Fibroblast of peridontal ligament (primary cell): ENCODE measurements at regions not wholly inside any gene's neighbourhood (a gene's known extent, or its start where the extent isn't known, plus 50 kb on each side); places are given as distances from the start of the nearest gene placed in this dataset.

Source experiments
- DNase-seq: peaks from one replicate; pipeline ENCODE4 v3.0.0-alpha.2; 2010; ENCODE audit errors: extremely low read depth

DNA sequence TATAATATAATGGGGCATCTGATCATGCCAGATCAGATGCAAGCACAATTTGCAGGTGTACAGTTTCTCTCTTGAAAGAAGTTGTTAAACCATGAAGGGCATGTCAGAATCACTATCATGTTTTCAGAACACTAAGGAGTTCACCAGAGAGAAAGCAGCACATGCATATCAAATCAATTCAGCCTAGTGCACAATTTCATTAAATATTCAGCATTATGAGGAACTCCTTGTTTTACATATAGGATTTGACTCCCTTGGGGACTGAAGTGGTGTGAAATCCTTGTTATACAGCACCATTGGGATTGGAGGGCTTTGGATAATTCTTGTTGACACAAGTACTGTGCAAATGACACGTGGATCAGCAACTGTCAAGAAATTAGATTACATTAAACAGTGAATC lies 562.1 kb upstream of the KLHL29 start:
- no peak for DNase-seq

DNA sequence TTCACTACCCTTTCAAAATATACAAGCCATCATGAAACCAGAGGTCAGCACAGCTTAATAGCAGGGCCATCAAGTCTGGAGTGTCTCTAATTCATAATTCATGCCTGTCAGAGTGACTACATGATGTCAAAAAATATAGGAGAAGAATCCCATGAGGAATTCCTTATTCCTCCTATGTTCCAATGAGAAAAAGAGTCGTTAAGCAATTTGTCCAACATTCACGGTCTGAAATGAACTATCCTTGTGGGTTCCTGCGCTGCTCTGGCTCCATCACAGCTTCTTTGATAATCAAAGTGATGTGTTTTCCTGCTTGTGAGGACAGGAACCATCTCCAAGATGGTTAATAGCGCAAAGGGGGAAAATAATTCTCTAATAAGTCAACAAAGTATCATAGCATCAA lies 560.4 kb upstream of the KLHL29 start:
- no peak for DNase-seq

DNA sequence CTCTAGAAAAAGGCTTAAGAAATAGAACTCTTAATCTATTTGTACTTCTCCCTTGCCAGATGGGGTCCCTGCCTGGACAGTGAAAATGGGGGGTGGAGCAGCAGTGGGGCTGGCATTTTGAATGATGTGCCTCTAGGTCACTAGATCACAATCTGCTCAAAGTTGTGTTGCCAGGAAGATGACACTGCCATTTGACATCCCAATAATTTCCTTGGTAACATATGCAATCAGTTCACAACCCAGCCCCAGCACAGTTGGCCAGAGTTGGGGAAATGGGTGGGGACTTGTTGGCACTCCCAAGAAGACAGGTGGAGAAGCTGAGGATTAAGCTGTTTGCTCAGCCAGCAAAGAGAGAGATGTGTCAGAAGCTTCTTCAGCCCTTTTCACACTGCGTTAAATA lies 558.3 kb upstream of the KLHL29 start:
- DNase-seq, result no peak

DNA sequence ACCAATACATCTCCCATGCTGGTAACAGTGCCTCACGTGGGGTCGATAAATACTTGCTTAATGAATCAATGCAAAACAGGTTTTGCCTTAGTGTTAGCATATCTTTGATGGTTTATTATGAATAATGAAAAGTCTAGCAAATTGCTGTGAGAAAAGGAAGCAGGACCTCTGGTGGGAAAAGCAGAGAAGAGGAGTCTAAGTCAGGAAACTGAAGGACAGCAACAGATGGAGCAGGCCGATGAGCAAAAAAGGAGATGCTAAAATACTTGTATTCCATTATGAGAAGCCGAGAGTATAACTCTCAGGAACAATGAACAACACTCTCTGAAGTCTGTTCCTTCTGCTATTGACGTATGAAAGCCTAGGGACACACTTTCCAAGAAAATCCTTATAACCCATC lies 555.2 kb upstream of the KLHL29 start:
- no peak for DNase-seq

DNA sequence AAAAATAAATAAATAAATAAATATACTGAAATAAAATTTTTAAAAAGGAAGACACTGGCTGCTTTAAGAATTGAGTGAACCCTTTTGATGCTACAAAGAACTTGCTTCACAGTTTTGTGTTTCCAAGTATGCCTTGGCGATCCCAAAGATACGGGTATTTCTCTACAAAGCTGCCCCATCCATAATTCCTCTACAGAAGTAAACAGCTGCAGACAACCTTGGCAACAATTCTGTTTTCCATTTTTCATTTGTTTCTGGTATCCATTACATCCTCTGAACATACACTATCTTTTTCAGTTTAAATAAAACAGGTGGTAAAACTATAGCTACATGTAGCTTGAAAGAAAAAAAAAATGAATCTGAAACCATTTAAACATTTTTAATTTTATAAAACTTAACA lies 552.8 kb upstream of the KLHL29 start:
- no peak for DNase-seq

DNA sequence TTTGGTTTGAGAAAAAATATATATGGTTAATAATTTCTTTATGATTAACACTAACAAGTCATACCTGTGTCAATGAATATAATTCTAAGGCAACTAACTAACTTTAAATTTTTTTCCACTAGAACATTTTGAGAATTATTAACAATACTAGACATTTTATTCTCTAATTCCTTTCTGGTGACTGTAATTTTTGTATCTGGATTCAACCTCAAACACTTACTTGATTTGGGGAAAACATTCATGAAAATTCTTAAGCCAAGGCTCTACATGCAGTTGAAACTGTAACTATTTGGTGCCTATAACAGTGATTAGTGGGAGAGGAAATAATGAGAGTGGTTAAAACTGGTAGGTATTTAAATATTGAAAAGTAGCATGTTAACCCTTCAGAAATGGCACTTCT lies 546.5 kb upstream of the KLHL29 start:
- DNase-seq, result no peak

DNA sequence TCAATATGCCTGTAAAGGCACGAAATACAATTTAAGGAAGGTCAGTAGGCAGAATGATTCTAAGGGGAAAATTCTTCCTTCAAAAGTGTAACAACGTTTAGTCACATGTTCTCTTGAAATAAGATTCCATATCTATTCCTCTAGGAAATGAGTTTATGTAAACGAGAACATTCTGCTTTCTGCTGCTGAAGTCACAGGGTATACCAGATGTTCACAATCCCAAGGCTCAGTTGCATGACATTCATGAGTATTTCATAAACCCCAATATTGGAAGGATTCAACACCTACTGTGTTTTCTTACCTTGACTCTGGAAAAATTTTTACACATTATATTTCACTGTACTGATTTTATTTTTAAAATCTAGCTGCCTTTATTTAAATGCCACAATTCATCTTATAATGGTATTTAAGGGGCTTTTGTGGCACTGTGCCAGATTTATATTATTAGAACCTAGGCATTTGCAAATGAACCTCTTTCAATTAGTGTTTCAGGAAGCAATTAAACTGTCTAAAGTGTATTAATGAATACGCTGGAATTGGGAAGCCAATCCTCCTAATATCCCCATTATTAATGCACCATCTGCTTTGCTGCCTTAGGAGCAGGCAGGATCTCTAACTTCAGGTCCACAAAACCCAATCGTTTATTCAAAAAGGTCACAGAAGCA lies 542.6 kb upstream of the KLHL29 start:
- DNase-seq, result no peak

DNA sequence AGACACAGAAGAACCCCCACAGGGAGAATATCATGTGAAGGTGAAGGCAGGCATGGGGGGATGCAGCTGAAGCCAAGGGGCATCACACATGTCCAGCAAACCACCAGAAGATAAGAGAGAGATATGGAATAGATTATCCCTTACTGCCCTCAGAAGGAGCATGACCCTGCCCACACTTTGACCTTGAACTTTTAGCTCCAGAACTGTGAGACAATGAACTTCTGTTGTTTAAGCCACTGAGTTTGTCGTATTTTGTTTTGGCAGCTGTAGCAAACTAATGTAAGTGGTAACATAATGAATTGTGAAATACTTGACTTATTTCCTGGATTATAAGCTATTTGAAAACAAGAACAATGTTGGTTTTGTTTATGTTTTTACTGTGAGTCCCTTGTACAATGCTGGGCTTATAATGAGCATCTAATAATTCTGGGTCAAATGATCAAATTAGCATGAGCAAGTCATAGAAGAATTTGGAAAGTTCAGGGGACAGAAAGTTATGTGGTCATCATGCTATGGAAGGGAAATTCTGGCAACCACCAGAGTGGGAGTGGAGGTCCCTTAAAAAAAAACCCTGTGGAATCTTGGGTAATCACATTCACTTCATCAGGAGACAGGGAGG lies 541.0 kb upstream of the KLHL29 start:
- DNase-seq, result no peak

DNA sequence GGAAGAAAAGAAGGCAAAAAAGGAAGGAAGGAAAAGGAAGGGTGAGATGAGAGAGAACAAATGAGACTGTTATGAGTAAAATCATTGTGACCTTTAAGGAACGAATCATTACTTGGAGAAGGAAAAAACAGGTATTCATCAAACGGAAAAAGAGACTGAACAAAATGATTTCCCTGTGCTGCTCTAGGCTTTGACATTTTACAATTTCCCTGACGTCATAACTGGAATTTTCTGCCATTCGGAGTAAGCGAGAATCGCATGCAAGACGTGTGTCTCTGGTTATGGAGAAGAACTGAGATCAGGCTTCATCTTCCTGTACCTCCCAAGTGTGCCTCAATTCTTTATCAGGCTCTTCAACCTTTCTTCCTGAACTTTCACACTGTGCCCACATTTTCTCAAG lies 534.7 kb upstream of the KLHL29 start:
- DNase-seq, result no peak

DNA sequence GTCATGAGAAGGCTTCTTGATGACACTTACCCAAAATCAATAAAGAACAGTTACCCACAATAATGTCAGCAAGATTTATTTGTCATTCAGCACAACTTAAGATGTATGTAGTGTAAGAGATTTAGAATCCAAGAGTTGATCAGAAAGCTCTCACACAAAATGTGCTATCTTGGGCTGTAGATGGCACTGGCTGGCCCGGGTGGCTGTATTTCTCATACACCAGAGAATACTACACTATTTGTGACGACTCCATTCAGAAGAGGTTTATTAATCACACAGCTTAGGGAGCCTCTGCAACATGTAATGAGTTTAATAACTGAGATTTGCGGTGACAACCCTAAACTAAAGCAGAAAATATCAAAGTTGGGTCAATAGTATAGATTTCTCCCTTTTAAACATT lies 530.4 kb upstream of the KLHL29 start:
- no peak for DNase-seq

DNA sequence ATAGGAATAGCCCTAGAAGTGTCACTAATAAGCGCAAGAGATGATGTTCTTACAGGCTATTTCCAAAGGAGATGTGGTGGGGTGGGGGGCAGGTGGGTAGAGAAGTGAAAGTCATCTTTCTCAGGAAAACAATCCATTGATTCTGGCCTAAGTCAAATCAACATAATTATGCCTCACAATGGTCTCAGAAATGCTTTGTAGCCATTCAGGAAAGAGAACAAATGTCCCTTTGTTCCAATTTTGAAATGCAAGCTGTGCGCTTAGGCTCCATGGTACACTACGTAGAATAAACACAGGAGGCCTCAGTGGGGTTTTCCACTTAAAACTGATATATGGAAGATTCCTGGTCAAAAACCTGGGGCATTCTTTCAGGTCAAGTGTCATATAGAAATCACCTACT lies 529.9 kb upstream of the KLHL29 start:
- no peak for DNase-seq

DNA sequence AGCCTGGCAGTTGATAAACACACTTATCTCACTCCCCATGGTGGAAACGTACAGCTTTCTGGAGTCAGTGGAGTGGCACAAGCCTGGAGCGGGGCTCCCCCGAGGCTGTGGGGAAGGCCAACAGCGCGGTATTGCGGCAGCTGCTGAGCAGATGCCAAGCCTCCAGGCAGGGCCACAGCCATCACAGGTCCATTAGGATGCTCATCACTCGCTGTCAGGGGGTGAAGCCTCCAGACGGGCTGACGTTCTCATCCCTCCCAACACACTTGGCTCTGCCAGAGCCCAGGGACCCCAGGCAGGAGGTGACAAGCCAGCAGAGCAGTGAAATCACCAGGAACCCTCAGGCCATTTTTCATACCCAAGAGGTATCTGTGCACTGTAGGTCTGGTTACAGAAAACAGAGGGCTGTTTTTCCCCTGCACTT lies 529.2 kb upstream of the KLHL29 start:
- DNase-seq, result no peak

DNA sequence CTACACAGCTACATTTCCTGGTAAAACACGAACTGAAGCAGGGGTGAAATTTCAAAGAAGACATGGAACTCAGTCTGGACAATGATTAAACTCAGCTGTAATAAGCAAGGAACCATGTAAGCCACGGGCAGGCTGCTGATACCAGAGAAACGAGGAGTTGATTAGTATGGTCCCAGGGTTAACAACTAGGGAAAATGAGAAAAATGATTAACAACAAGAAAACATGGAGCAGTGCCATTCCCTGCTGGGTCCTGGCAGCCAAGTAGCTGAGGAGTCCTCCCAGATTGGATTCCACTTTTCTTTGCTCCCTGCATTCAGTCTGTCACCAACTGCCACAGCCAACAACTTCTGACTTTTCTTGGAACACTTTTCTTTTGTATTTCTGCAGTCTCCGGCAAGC lies 517.0 kb upstream of the KLHL29 start:
- DNase-seq, result no peak

DNA sequence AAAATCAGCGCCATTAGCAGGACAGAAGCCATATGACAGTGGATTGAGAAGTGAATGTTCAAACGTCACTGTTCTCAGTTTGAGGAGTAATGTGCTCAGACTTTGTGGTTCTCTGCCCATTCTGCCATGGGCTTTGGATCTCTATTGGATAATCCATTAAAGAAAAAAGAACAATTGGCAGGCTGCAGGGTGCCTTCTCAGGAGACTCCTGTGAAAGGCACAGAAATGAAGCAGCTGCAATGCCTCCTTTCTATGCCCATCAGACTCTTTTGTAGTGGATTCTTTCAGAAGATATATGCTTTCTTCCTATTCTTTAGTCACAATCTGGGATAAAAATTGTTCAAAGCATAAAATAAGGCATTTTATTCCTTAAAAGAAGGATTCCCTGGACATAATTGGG lies 506.9 kb upstream of the KLHL29 start:
- DNase-seq, result no peak

DNA sequence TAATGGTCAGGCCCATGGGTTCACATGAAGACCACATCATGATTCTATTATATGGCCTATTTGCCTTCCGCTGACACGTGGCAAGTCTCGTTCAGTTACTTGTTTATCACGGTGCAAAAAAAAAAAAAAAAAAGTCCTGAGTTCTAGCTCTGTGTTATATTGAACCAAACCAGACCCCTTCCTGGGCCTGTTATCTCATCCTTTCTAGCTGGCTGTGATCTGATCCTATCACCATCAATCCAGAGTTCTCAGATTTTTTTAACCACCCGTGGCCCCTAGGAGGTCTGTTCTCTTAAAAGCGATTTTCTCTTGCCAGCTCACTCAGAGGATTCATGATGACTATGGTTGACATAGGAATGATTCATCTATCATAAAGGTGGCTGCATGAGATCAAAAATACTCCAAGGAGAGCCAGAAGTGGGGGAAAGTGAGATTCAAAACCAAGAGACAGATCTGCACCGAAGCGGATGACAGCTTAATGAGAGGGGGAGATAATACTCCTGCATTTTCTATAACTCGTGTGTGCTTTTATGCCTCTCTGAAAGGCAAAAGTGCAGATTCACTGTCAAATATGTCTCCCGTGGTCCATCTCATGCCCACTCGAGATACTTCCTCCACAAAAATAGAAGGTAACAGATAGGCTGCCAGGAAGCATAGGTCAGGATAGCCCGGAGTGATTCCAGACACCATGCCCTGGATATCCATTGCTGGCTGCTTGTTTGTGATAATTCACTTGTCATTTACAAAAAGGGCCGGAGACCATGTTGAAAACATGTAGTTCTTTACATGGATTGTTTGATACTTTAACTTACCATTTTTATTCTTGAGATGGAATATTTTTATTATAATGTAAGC lies 505.7 kb upstream of the KLHL29 start:
- no peak for DNase-seq

DNA sequence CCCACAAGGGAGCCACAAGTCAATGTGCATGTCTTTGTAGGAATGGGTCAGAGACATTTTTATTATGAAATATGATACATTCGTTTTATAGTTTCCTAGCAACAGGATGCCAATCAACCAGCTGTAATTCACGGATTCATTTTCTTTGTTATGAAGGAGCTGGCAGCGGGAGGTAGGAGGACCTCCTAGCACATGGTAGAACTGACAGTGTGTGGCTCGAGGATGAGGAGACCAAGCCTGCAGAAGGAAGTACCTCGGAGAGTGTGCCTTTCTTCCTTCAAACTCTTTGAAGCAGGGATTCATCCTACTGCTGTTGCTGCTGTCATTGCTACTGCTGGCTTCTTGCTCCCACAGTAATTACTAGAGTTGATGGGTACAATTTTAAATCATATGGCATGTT lies 504.8 kb upstream of the KLHL29 start:
- DNase-seq, result no peak

DNA sequence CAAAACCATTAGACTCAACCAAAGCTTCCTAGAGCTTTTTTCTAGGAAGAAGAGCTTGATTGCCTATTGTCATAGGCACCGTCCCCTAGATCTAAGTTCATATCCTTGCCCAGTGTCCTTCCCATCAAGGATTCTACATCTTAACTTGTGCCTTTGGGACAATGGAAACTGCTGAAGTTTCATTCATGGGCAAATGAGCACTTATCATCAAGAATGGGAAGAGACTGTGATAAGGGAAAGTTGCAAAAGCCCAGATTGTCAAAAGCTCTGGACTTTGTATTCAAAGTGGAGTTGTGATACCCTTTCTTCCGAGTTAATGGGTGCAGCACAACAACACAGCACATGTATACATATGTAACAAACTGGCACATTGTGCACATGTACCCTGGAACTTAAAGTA lies 503.0 kb upstream of the KLHL29 start:
- no peak for DNase-seq

DNA sequence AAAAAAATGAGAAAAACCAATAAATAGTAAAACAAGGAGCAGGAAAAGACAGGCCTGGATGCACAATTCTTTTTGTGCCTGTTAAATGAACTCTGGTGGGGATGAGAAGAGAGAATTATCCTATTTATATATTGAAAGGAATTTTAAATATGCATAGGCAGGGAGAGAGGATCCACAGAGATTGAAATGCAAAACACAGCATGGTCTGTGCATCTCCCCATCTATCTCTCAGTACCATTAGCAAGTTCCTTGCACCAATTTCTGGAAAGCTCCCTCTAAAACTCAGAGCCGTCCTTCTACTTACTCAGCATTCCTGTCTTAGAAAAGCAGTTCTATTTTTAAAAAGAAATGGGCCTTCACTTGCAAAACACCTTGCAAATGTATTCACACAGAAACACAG lies 502.3 kb upstream of the KLHL29 start:
- DNase-seq, result no peak

DNA sequence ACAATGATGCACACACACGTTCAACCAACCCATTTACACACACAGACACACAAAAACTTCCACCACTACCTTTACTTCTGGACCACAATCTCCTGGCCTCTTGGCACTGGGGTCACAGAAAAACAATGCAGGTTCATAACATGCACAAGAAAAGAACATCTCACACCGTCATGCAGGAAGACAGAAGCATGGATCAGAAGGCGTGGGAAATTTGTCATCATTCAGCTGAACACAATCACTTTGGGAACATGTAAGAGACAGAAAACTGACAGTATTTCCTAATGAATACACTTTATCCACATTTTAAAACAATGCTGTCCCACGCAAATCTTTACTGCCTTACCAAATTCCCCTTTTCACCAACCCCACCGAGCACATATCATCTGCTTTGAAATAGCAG lies 501.9 kb upstream of the KLHL29 start:
- no peak for DNase-seq

DNA sequence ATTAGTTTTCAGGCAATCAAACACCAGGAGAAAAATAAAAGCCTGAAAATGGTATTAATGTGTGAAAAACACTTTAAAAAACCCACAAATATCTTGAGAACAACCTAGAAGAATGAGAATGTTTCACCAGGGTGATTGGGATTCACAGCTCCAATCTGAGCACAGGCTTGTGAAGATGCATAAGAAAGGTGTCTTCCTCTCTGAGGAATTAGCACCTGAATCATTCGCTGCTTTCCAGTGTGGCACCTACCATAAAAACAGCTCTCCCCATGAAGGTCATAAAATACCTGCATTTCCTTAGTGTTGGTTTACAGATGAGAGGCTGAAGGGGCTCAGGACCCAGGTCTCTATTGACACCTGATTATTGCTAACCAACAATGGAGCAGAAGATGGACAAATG lies 499.7 kb upstream of the KLHL29 start:
- no peak for DNase-seq

DNA sequence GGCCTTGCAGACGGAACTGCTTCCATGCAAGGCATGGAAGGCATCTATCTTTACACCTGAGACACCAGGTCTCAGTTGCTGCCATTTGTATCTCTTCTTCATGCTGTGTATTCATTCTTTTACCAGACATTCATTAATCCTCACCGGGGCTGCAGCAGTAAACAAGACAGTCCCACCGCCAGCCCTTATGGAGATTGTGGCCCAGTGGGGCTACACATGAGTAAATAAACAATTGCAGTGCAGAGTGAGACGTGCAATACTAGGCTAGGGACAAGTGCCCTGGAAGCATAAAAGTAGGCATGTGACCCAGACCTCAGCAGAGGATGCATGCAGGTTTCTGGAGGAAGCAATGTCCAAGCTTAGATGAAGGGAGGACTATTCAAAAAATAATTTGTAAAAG lies 497.6 kb upstream of the KLHL29 start:
- DNase-seq, result no peak

DNA sequence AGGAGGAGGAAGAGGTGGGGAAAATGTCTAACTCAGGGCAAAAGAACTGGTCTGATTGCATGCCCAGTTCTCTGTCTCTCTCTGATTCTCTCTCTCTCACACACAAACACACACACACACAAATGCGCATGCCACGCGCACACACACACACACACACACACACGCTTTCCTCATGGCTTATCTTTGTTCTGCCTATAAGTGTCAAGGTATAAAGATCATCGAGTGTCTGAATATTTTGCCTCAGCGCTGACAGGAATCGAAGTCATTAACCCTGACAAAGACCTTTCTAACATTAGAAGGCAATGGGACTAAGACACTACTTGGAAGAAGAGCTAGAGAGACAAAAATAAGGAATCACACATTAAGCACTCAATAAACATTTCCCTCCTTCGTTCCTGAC lies 497.1 kb upstream of the KLHL29 start:
- no peak for DNase-seq

DNA sequence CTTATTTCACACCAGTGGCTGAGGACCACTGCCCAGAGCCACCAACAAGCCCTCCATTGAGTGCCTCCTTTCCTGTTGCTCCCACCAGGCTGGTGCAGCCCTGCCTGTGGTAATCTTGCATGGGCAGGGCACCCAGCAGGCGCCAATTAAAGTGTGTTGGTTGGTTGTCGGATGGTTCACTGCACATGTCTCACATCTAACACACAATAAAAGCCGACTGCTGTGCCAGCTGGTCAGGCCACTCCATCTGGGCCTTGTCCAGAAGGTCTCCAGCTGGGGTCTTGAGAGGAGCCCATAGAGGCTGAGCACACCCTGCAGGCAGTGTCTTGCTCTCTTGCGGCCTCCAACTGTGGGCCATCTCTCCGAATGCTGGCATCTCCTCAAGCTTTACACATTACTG lies 494.8 kb upstream of the KLHL29 start:
- DNase-seq, result no peak
